GM12878 (cell line): ENCODE measurements at regions not wholly inside any gene's neighbourhood (a gene's known extent, or its start where the extent isn't known, plus 50 kb on each side); places are given as distances from the start of the nearest gene placed in this dataset.

Source experiments
- ATAC-seq: fragments of 200-7000 bp; cut with Tn5 transposase; 3 replicates; pipeline ENCODE4 v1.9.1; 2020; ENCODE audit warnings: mild to moderate bottlenecking, moderate library complexity
- BruUV-seq: library from RNA; stranded (reverse); fragments of 400-500 nt; replicated peaks from 2 replicates; lab custom pipeline; 2021; lab: Mats Ljungman, UMichigan
- CTCF ChIA-PET: fragments of 300-600 bp; sonication (Branson Sonifier 250); formaldehyde crosslinking; extraction: SDS; loops from one replicate; lab custom pipeline; 2021; ENCODE audit warnings: inconsistent platforms; lab: Yijun Ruan, JAX
- POLR2A ChIA-PET: fragments of 350-600 bp; formaldehyde crosslinking; extraction: SDS; loops from one replicate; lab custom pipeline; 2021; ENCODE audit warnings: inconsistent platforms; lab: Charles Lee
- RAD21 ChIA-PET: fragments of 300-600 bp; sonication (Branson Sonifier 250); formaldehyde crosslinking; loops from one replicate; lab custom pipeline; 2023; ENCODE audit warnings: antibody characterized with exemption; ENCODE audit not compliant: unreplicated experiment; lab: Charles Lee
- SMC1A ChIA-PET: fragments of 300-600 bp; sonication (Branson Sonifier 250); formaldehyde crosslinking; loops from one replicate; lab custom pipeline; 2023; ENCODE audit not compliant: unreplicated experiment, uncharacterized antibody; lab: Charles Lee
- DNase-seq: peaks from one replicate; pipeline ENCODE4 v3.0.0-alpha.2; 2011; ENCODE audit warnings: low read depth, low spot score
- FAIRE-seq: peaks from 3 replicates; lab custom pipeline; 2011; peaks lifted over from hg19 to GRCh38; lab: Jason Lieb, UNC
- H2AFZ ChIP-seq: 2 replicates; pipeline ENCODE4 v1.6.0; 2011; ENCODE audit warnings: low read depth, low read length, control low read depth; ENCODE audit not compliant: control insufficient read depth
- H3K27ac ChIP-seq: 2 replicates; pipeline ENCODE4 v1.5.1; 2011; ENCODE audit warnings: control low read depth; ENCODE audit not compliant: control insufficient read depth, insufficient read depth
- H3K27me3 ChIP-seq, 2 experiments: replicated peaks in 1 of 2; 2 replicates each; pipeline versions ENCODE4 v1.6.0 to v1.6.1; 2011; ENCODE audit warnings: low read length in 1 of 2; ENCODE audit not compliant: control insufficient read depth in 2 of 2, insufficient read depth in 2 of 2
- H3K36me3 ChIP-seq, 2 experiments: 2 replicates each; pipeline ENCODE4 v1.5.1; 2011; ENCODE audit warnings: low read length in 1 of 2; ENCODE audit not compliant: control insufficient read depth in 2 of 2, insufficient read depth in 2 of 2
- H3K4me1 ChIP-seq: 2 replicates; pipeline ENCODE4 v1.6.1; 2011; ENCODE audit warnings: mild to moderate bottlenecking, low read length, moderate library complexity, mixed read lengths; ENCODE audit not compliant: control insufficient read depth, insufficient read depth
- H3K4me2 ChIP-seq: 2 replicates; pipeline ENCODE4 v1.6.0; 2011; ENCODE audit warnings: control low read depth; ENCODE audit not compliant: control insufficient read depth, insufficient read depth
- H3K4me3 ChIP-seq: fragments of 200-600 bp; sonication (generic); 2 replicates; pipeline ENCODE4 v1.5.1; 2016
- H3K79me2 ChIP-seq: 2 replicates; pipeline ENCODE4 v1.6.0; 2011; ENCODE audit warnings: low read length; ENCODE audit not compliant: control insufficient read depth, insufficient read depth
- H3K9ac ChIP-seq: 2 replicates; pipeline ENCODE4 v1.8.0; 2011; ENCODE audit warnings: low read length, control low read depth, mixed read lengths; ENCODE audit not compliant: control insufficient read depth, insufficient read depth
- H3K9me3 ChIP-seq: replicated peaks from 3 replicates; pipeline ENCODE4 v1.5.1; 2011; ENCODE audit warnings: mild to moderate bottlenecking, low read length; ENCODE audit not compliant: control insufficient read depth, insufficient read depth
- H4K20me1 ChIP-seq: 2 replicates; pipeline ENCODE4 v1.6.0; 2011; ENCODE audit not compliant: control insufficient read depth, insufficient read depth
- BHLHE40 ChIP-seq, 2 experiments: fragments of 450-650 bp in 1 of 2; IDR thresholded peaks; 2 replicates each; pipeline ENCODE4 v1.6.1; 2011 to 2017; ENCODE audit warnings: low read depth in 2 of 2, borderline replicate concordance in 1 of 2, improper control_type of control experiment in 1 of 2, low read length in 1 of 2, mild to moderate bottlenecking in 1 of 2
- NFYA ChIP-seq: IDR thresholded peaks from 2 replicates; pipeline ENCODE4 v1.6.1; 2011; ENCODE audit warnings: low read depth, mild to moderate bottlenecking, low read length, improper control_type of control experiment, borderline replicate concordance
- NFYB ChIP-seq: IDR thresholded peaks from 2 replicates; pipeline ENCODE4 v1.6.1; 2011; ENCODE audit warnings: low read depth, mild to moderate bottlenecking, low read length, improper control_type of control experiment, moderate library complexity; ENCODE audit not compliant: insufficient read depth
- NRF1 ChIP-seq: conservative IDR thresholded peaks from 2 replicates; pipeline ENCODE4 v1.6.1; 2011; ENCODE audit warnings: mild to moderate bottlenecking, low read depth, low read length, improper control_type of control experiment
- PAX8 ChIP-seq: fragments of 450-650 bp; IDR thresholded peaks from 2 replicates; pipeline ENCODE4 v1.6.1; 2017; ENCODE audit warnings: mild to moderate bottlenecking, moderate library complexity
- TBL1XR1 ChIP-seq: IDR thresholded peaks from 2 replicates; pipeline ENCODE4 v1.6.1; 2012; ENCODE audit warnings: low read depth, low read length, improper control_type of control experiment
- TCF3 ChIP-seq: IDR thresholded peaks from 2 replicates; pipeline ENCODE4 v1.6.1; 2012; ENCODE audit warnings: low read depth, mild to moderate bottlenecking, low read length, borderline replicate concordance; ENCODE audit not compliant: insufficient read depth
- TCF7 ChIP-seq: IDR thresholded peaks from 2 replicates; pipeline ENCODE4 v1.6.1; 2014; ENCODE audit warnings: antibody characterized with exemption, borderline replicate concordance
- ZNF274 ChIP-seq: IDR thresholded peaks from one replicate; pipeline ENCODE4 v1.8.0; 2011; ENCODE audit not compliant: insufficient read length, insufficient read depth
- ZNF622 ChIP-seq: fragments of 450-650 bp; IDR thresholded peaks from 2 replicates; pipeline ENCODE4 v1.6.1; 2017; ENCODE audit warnings: mild to moderate bottlenecking, inconsistent platforms
- WGBS: methylation state at CpG from one replicate; pipeline ENCODE4 v1.1.6; 2016; ENCODE audit warnings: low lambda C conversion rate; ENCODE audit not compliant: insufficient replicate concordance, insufficient coverage; ENCODE audit errors: missing lambda C conversion rate; 5-methylcytosine and 5-hydroxymethylcytosine counted together
- in situ Hi-C: fragments of 300-500 bp; cut with MboI; formaldehyde crosslinking; loops from 9 replicates; pipeline ENCODE4 v1.14.3; 2018; ENCODE audit warnings: mixed read lengths
- intact Hi-C: fragments of 100-400 bp; cut with micrococcal nuclease; formaldehyde crosslinking; loops from one replicate; pipeline ENCODE4 v1.14.2; 2022; ENCODE audit not compliant: unreplicated experiment
- TF ChIP-seq, protein P1 (sequence below): fragments of 450-650 bp; IDR thresholded peaks from 2 replicates; pipeline ENCODE4 v1.6.1; 2016; ENCODE audit warnings: mild to moderate bottlenecking
- TF ChIP-seq, protein P2 (sequence below): IDR thresholded peaks from 2 replicates; pipeline ENCODE4 v1.6.1; 2011; ENCODE audit warnings: mild to moderate bottlenecking, low read depth, low read length, moderate library complexity; ENCODE audit not compliant: insufficient replicate concordance
- TF ChIP-seq, protein P3 (sequence below): fragments of 450-650 bp; IDR thresholded peaks from 2 replicates; pipeline ENCODE4 v1.6.1; 2016; ENCODE audit warnings: mild to moderate bottlenecking, moderate library complexity, borderline replicate concordance
- TF ChIP-seq, protein P4 (sequence below): fragments of 450-650 bp; IDR thresholded peaks from 2 replicates; pipeline ENCODE4 v1.6.1; 2017; ENCODE audit warnings: mild to moderate bottlenecking, moderate library complexity

DNA sequence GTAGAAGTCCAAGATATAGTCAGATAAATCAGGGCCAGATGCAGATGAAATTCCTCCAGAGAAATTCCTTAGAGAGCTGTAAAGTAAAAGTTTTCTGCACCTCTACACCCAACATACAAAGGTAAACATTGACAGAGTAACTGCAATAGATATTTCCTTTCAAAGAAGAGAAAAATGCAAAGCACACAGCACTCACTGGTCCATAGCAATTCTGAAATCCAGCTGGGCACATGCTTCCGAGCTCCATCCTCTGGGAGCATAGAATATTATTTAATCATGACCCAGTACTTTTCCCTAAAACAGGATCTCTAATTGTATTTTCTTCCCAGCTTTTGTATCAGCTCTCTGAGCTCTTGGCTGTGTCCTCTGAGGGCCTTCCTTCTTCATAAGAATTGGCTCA is 239.5 kb upstream of the IRX3 start:
- ATAC-seq: no peak
- Histone ChIP-seq H2AFZ (no peak overlapping the region), H3K9ac (no peak overlapping the region), H3K27ac (no peak overlapping the region), H3K27me3 (no peaks in the 10 kb centered on the region), H3K4me2 (no peak overlapping the region), H3K9me3 (no peaks in the 10 kb centered on the region), H4K20me1 (no peaks in the 10 kb centered on the region), H3K36me3 (no peaks in the 10 kb centered on the region), H3K4me3 (no peak overlapping the region), H3K4me1 (no peaks in the 10 kb centered on the region), H3K79me2 (no peaks in the 10 kb centered on the region)
- TF ChIP-seq TCF3 (no peak), ZNF274 (no peak), NFYA (no peak), NRF1 (no peak), PAX8 (no peak), TBL1XR1 (no peak), TCF7 (no peak), BHLHE40 (IDR thresholded peaks at IDR 0.05; ENCODE audit: borderline replicate concordance in 1 of 2, low read depth in 2 of 2, low read length in 1 of 2) (no peak), ZNF622 (no peak), NFYB (no peak)
- TF ChIP-seq, protein P1, sequence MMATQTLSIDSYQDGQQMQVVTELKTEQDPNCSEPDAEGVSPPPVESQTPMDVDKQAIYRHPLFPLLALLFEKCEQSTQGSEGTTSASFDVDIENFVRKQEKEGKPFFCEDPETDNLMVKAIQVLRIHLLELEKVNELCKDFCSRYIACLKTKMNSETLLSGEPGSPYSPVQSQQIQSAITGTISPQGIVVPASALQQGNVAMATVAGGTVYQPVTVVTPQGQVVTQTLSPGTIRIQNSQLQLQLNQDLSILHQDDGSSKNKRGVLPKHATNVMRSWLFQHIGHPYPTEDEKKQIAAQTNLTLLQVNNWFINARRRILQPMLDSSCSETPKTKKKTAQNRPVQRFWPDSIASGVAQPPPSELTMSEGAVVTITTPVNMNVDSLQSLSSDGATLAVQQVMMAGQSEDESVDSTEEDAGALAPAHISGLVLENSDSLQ: no peak
- TF ChIP-seq, protein P2, sequence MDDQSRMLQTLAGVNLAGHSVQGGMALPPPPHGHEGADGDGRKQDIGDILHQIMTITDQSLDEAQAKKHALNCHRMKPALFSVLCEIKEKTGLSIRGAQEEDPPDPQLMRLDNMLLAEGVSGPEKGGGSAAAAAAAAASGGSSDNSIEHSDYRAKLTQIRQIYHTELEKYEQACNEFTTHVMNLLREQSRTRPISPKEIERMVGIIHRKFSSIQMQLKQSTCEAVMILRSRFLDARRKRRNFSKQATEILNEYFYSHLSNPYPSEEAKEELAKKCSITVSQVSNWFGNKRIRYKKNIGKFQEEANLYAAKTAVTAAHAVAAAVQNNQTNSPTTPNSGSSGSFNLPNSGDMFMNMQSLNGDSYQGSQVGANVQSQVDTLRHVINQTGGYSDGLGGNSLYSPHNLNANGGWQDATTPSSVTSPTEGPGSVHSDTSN: no peak
- TF ChIP-seq, protein P3, sequence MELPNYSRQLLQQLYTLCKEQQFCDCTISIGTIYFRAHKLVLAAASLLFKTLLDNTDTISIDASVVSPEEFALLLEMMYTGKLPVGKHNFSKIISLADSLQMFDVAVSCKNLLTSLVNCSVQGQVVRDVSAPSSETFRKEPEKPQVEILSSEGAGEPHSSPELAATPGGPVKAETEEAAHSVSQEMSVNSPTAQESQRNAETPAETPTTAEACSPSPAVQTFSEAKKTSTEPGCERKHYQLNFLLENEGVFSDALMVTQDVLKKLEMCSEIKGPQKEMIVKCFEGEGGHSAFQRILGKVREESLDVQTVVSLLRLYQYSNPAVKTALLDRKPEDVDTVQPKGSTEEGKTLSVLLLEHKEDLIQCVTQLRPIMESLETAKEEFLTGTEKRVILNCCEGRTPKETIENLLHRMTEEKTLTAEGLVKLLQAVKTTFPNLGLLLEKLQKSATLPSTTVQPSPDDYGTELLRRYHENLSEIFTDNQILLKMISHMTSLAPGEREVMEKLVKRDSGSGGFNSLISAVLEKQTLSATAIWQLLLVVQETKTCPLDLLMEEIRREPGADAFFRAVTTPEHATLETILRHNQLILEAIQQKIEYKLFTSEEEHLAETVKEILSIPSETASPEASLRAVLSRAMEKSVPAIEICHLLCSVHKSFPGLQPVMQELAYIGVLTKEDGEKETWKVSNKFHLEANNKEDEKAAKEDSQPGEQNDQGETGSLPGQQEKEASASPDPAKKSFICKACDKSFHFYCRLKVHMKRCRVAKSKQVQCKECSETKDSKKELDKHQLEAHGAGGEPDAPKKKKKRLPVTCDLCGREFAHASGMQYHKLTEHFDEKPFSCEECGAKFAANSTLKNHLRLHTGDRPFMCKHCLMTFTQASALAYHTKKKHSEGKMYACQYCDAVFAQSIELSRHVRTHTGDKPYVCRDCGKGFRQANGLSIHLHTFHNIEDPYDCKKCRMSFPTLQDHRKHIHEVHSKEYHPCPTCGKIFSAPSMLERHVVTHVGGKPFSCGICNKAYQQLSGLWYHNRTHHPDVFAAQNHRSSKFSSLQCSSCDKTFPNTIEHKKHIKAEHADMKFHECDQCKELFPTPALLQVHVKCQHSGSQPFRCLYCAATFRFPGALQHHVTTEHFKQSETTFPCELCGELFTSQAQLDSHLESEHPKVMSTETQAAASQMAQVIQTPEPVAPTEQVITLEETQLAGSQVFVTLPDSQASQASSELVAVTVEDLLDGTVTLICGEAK: no peak
- TF ChIP-seq, protein P4, sequence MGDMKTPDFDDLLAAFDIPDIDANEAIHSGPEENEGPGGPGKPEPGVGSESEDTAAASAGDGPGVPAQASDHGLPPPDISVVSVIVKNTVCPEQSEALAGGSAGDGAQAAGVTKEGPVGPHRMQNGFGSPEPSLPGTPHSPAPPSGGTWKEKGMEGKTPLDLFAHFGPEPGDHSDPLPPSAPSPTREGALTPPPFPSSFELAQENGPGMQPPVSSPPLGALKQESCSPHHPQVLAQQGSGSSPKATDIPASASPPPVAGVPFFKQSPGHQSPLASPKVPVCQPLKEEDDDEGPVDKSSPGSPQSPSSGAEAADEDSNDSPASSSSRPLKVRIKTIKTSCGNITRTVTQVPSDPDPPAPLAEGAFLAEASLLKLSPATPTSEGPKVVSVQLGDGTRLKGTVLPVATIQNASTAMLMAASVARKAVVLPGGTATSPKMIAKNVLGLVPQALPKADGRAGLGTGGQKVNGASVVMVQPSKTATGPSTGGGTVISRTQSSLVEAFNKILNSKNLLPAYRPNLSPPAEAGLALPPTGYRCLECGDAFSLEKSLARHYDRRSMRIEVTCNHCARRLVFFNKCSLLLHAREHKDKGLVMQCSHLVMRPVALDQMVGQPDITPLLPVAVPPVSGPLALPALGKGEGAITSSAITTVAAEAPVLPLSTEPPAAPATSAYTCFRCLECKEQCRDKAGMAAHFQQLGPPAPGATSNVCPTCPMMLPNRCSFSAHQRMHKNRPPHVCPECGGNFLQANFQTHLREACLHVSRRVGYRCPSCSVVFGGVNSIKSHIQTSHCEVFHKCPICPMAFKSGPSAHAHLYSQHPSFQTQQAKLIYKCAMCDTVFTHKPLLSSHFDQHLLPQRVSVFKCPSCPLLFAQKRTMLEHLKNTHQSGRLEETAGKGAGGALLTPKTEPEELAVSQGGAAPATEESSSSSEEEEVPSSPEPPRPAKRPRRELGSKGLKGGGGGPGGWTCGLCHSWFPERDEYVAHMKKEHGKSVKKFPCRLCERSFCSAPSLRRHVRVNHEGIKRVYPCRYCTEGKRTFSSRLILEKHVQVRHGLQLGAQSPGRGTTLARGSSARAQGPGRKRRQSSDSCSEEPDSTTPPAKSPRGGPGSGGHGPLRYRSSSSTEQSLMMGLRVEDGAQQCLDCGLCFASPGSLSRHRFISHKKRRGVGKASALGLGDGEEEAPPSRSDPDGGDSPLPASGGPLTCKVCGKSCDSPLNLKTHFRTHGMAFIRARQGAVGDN: no peak
- ChIA-PET SMC1A (no interaction called here), POLR2A (no interaction called here), RAD21 (no interaction called here), CTCF (interaction anchor here (0.9 kb wide), 1 partner anchor 13 kb away, joined by 3 read pairs; no protein-coding TSS in a partner anchor)
- FAIRE-seq: no peak
- whole genome bisulfite sequencing: 0% methylated on average over 1 of the region's 1 CpG
- no peak for DNase-seq
- in situ Hi-C loops: no loop called here
- BruUV-seq: no TSS peak
- intact Hi-C loops: no loop called here
